SK-N-SH (cell line): ENCODE measurements at regions not wholly inside any gene's neighbourhood (a gene's known extent, or its start where the extent isn't known, plus 50 kb on each side); places are given as distances from the start of the nearest gene placed in this dataset.

Source experiments
- CTCF ChIA-PET: fragments of 300-600, 350-600 bp; formaldehyde crosslinking; extraction: SDS; loops from one replicate; lab custom pipeline; 2021; lab: Yijun Ruan, JAX
- POLR2A ChIA-PET: fragments of 350-600 bp; sonication (Branson Sonifier 250); formaldehyde crosslinking; extraction: SDS; loops from one replicate; lab custom pipeline; 2020; ENCODE audit warnings: antibody characterized with exemption, inconsistent platforms; lab: Yijun Ruan, JAX
- DNase-seq: peaks from one replicate; pipeline ENCODE4 v3.0.0; 2012
- H2AFZ ChIP-seq: fragments of 200-600 bp; sonication (generic); 2 replicates; pipeline ENCODE4 v1.8.1; 2016; ENCODE audit warnings: antibody characterized with exemption, mild to moderate bottlenecking, low read depth
- H3F3A ChIP-seq: fragments of 200-600 bp; sonication (generic); replicated peaks from 2 replicates; pipeline ENCODE3; 2016; ENCODE audit warnings: antibody characterized with exemption, mild to moderate bottlenecking; ENCODE audit not compliant: insufficient read depth
- H3K27ac ChIP-seq, 2 experiments: fragments of 200-500 bp in 1 of 2; fragments of 200-600 bp in 1 of 2; sonication (Bioruptor generic) in 1 of 2; sonication (generic), shearing (Covaris generic) in 1 of 2; 2 replicates each; pipeline versions ENCODE4 v1.5.1 to v1.6.1; 2014 to 2016; ENCODE audit warnings: low read depth in 2 of 2, inconsistent platforms in 1 of 2, low read length in 1 of 2, mild to moderate bottlenecking in 1 of 2, mixed read lengths in 1 of 2
- H3K27me3 ChIP-seq: fragments of 200-600 bp; sonication (generic), shearing (Covaris generic); 2 replicates; pipeline ENCODE4 v1.6.1; 2016; ENCODE audit warnings: mixed run types; ENCODE audit not compliant: insufficient read depth
- H3K36me3 ChIP-seq, 2 experiments: fragments of 200-500 bp in 1 of 2; fragments of 200-600 bp in 1 of 2; sonication (Bioruptor generic) in 1 of 2; sonication (generic) in 1 of 2; replicated peaks in 1 of 2; 2 replicates each; pipeline versions ENCODE3 to v1.5.1; 2014 to 2016; ENCODE audit warnings: low read length in 1 of 2, mild to moderate bottlenecking in 1 of 2; ENCODE audit not compliant: insufficient read depth in 2 of 2, control insufficient read depth in 1 of 2
- H3K4me1 ChIP-seq, 2 experiments: fragments of 200-500 bp in 1 of 2; fragments of 200-600 bp in 1 of 2; sonication (Bioruptor generic) in 1 of 2; sonication (generic), shearing (Covaris generic) in 1 of 2; 2 replicates each; pipeline versions ENCODE4 v1.5.1 to v1.6.1; 2014 to 2016; ENCODE audit warnings: low read depth in 1 of 2, low read length in 1 of 2, mixed run types in 1 of 2; ENCODE audit not compliant: insufficient read depth in 2 of 2, control insufficient read depth in 1 of 2
- H3K4me2 ChIP-seq: fragments of 200-600 bp; sonication (generic), shearing (Covaris generic); 2 replicates; pipeline ENCODE4 v1.6.1; 2017; ENCODE audit warnings: mixed run types
- H3K4me3 ChIP-seq, 2 experiments: fragments of 200-500 bp in 1 of 2; fragments of 200-600 bp in 1 of 2; sonication (Bioruptor generic) in 1 of 2; sonication (generic), shearing (Covaris generic) in 1 of 2; 2 replicates each; pipeline versions ENCODE4 v1.5.1 to v1.8.1; 2014 to 2016; ENCODE audit warnings: low read depth in 2 of 2, inconsistent platforms in 1 of 2, low read length in 1 of 2, mild to moderate bottlenecking in 1 of 2, mixed read lengths in 1 of 2, moderate library complexity in 1 of 2
- H3K79me2 ChIP-seq: fragments of 200-600 bp; sonication (generic); 2 replicates; pipeline ENCODE4 v1.8.1; 2017; ENCODE audit warnings: mild to moderate bottlenecking; ENCODE audit not compliant: insufficient read depth
- H3K9ac ChIP-seq: fragments of 200-600 bp; sonication (generic); 2 replicates; pipeline ENCODE4 v1.6.1; 2017; ENCODE audit warnings: mixed run types
- H3K9me2 ChIP-seq: fragments of 200-600 bp; sonication (generic); 2 replicates; pipeline ENCODE4 v1.6.1; 2017; ENCODE audit warnings: mixed run types
- H3K9me3 ChIP-seq: fragments of 200-600 bp; sonication (generic); 2 replicates; pipeline ENCODE4 v1.6.1; 2017; ENCODE audit warnings: mixed run types, mild to moderate bottlenecking, moderate library complexity
- H4K20me1 ChIP-seq: fragments of 200-600 bp; sonication (generic); 2 replicates; pipeline ENCODE4 v1.6.1; 2017; ENCODE audit warnings: mild to moderate bottlenecking, mixed run types; ENCODE audit not compliant: insufficient read depth
- EP300 ChIP-seq, 2 experiments: IDR thresholded peaks; 2 replicates each; pipeline versions ENCODE4 v1.4.0 to v1.6.1; 2012; ENCODE audit warnings: borderline replicate concordance in 1 of 2, low read depth in 1 of 2, low read length in 1 of 2
- FOXJ3 ChIP-seq: sonication (generic); formaldehyde crosslinking; IDR thresholded peaks from 2 replicates; pipeline ENCODE4 v1.5.1; 2020; ENCODE audit warnings: mild to moderate bottlenecking, missing genetic modification reagents
- GABPA ChIP-seq: IDR thresholded peaks from 2 replicates; pipeline ENCODE4 v1.4.0; 2012; ENCODE audit warnings: low read depth, mild to moderate bottlenecking
- GATA2 ChIP-seq: sonication (generic); formaldehyde crosslinking; IDR thresholded peaks from 2 replicates; pipeline ENCODE4 v1.5.0; 2020; ENCODE audit warnings: mild to moderate bottlenecking, missing genetic modification reagents
- JUND ChIP-seq: IDR thresholded peaks from 2 replicates; pipeline ENCODE4 v1.4.0; 2012
- MEF2A ChIP-seq: IDR thresholded peaks from 2 replicates; pipeline ENCODE4 v1.4.0; 2012; ENCODE audit warnings: low read depth, borderline replicate concordance
- MXI1 ChIP-seq: IDR thresholded peaks from 2 replicates; pipeline ENCODE4 v1.6.1; 2012; ENCODE audit warnings: mild to moderate bottlenecking, low read depth, low read length, improper control_type of control experiment
- NFIC ChIP-seq: IDR thresholded peaks from 2 replicates; pipeline ENCODE4 v1.4.0; 2012; ENCODE audit warnings: borderline replicate concordance
- NRF1 ChIP-seq: IDR thresholded peaks from 2 replicates; pipeline ENCODE4 v1.6.1; 2012; ENCODE audit warnings: low read depth, mild to moderate bottlenecking, low read length
- REST ChIP-seq: IDR thresholded peaks from 2 replicates; pipeline ENCODE4 v1.6.1; 2012; ENCODE audit warnings: mild to moderate bottlenecking, low read depth, low read length, moderate library complexity
- SIN3A ChIP-seq: IDR thresholded peaks from 2 replicates; pipeline ENCODE4 v1.6.1; 2012; ENCODE audit warnings: low read depth, mild to moderate bottlenecking, low read length, moderate library complexity, borderline replicate concordance
- SMC3 ChIP-seq: IDR thresholded peaks from 2 replicates; pipeline ENCODE4 v1.6.1; 2012; ENCODE audit warnings: low read depth, low read length, improper control_type of control experiment
- TAF1 ChIP-seq: IDR thresholded peaks from 2 replicates; pipeline ENCODE4 v1.6.1; 2012; ENCODE audit warnings: low read depth, mild to moderate bottlenecking, low read length, moderate library complexity, borderline replicate concordance
- TEAD4 ChIP-seq: IDR thresholded peaks from 2 replicates; pipeline ENCODE4 v1.4.0; 2012; ENCODE audit warnings: mild to moderate bottlenecking, borderline replicate concordance; ENCODE audit not compliant: insufficient read depth
- USF2 ChIP-seq: fragments of 150-350 bp; IDR thresholded peaks from 2 replicates; pipeline ENCODE4 v1.6.1; 2017; ENCODE audit warnings: antibody characterized with exemption, low read length, low read depth, borderline replicate concordance
- WGBS: methylation state at CpG from one replicate; pipeline ENCODE4 v1.1.6; 2017; ENCODE audit warnings: low lambda C conversion rate; 5-methylcytosine and 5-hydroxymethylcytosine counted together
- TF ChIP-seq, protein P1 (sequence below): IDR thresholded peaks from 2 replicates; pipeline ENCODE4 v1.4.0; 2012; ENCODE audit warnings: low read depth, borderline replicate concordance

DNA sequence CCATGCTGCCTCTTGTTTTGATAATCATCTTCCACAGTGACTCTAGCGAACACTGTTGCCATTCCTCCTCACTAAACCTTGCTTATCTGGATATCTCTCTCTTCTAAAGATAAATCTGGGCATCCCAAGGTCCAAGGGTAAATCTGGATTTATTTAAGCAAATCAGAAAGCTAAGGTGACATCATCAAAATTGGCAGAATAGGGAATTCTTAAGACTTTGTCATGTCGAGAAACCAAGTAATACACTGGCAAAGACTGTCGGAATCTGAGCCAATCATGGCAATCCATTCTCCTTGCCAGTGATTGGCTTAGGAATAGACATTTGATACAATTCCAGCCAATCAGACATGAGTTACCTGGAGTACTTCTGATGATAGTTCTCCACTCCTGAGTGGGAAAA, 362.7 kb upstream of the PTGER4 start:
- Histone ChIP-seq H3K27ac (no peak overlapping the region), H3K4me1 (no peaks in the 10 kb centered on the region), H3K79me2 (no peaks in the 10 kb centered on the region), H3K9ac (no peak overlapping the region), H3K4me3 (no peak overlapping the region), H3K27me3 (no peaks in the 10 kb centered on the region), H3K9me3 (no peaks in the 10 kb centered on the region), H3K36me3 (no peaks in the 10 kb centered on the region), H3K9me2 (no peaks in the 10 kb centered on the region), H3K4me2 (no peak overlapping the region), H2AFZ (no peak overlapping the region), H3F3A (no peaks in the 10 kb centered on the region), H4K20me1 (no peaks in the 10 kb centered on the region)
- ChIA-PET POLR2A (no interaction called here), CTCF (interaction anchor here (1.0 kb wide), 1 partner anchor 10 kb away, joined by 3 read pairs; no protein-coding TSS in a partner anchor)
- DNase-seq: no peak
- no peak for TF ChIP-seq SMC3
- TF ChIP-seq EP300 (IDR thresholded peaks at IDR 0.05; ENCODE audit: borderline replicate concordance in 1 of 2, low read depth in 1 of 2, low read length in 1 of 2): no peak
- TF ChIP-seq NFIC: no peak
- no peak for TF ChIP-seq NRF1
- TF ChIP-seq REST: no peak
- TF ChIP-seq MXI1: no peak
- TF ChIP-seq GATA2 (CRISPR knock-in tag): no peak
- TF ChIP-seq GABPA: no peak
- no peak for TF ChIP-seq MEF2A
- TF ChIP-seq, protein P1, sequence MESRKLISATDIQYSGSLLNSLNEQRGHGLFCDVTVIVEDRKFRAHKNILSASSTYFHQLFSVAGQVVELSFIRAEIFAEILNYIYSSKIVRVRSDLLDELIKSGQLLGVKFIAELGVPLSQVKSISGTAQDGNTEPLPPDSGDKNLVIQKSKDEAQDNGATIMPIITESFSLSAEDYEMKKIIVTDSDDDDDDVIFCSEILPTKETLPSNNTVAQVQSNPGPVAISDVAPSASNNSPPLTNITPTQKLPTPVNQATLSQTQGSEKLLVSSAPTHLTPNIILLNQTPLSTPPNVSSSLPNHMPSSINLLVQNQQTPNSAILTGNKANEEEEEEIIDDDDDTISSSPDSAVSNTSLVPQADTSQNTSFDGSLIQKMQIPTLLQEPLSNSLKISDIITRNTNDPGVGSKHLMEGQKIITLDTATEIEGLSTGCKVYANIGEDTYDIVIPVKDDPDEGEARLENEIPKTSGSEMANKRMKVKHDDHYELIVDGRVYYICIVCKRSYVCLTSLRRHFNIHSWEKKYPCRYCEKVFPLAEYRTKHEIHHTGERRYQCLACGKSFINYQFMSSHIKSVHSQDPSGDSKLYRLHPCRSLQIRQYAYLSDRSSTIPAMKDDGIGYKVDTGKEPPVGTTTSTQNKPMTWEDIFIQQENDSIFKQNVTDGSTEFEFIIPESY: no peak
- no peak for TF ChIP-seq USF2
- no peak for TF ChIP-seq SIN3A
- no peak for TF ChIP-seq TAF1
- TF ChIP-seq FOXJ3 (CRISPR knock-in tag): no peak
- TF ChIP-seq JUND: no peak
- no peak for TF ChIP-seq TEAD4
- WGBS: 3% methylated on average over 3 of the region's 3 CpGs
